ENCODE measurements at regions not wholly inside any gene's neighbourhood (a gene's known extent, or its start where the extent isn't known, plus 50 kb on each side); places are given as distances from the start of the nearest gene placed in this dataset.

DNA sequence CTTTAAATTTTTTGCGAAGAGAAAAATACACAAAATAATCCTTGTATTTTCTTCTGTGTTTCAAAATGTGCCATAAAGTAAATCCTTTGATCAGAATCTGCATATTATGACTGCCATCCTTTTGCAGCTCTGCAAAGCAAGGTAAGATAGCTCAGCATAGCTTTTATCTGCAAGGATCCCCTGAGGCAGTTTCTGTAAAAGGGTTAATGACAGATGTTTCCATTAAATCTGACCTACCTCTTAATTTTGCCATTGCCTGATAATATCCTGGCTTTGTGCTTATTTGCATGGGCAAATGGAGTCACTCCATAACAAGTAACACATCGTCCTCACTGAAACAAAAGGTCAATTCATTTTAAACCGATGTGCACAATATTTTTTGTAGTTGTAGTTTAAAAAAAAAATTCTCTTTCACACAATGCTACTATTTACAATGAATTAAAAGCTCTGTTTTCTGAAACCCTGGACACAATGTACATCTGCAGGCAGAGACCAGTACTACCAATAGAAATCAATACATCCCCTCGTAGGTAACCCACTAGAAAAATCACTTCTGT is 108.5 kb upstream of the SOX5 start:
- intact Hi-C loops (cut with DNase I; ENCODE audit: low total_unique reads) = no loop called here
- no peak overlapping the region for H3K27ac ChIP-seq
- H3K9me3 ChIP-seq = no peaks in the 10 kb centered on the region
- H3K4me1 ChIP-seq = peaks cover 0 to 5% of the 10 kb centered on the region in 2 donors
- DNase-seq (ENCODE audit: low spot score in 2 of 2) = no peak
- TF ChIP-seq POLR2AphosphoS5 (IDR thresholded peaks at IDR 0.05) (no peak), POLR2A (IDR thresholded peaks at IDR 0.05) (no peak)
- TF ChIP-seq, protein P1, sequence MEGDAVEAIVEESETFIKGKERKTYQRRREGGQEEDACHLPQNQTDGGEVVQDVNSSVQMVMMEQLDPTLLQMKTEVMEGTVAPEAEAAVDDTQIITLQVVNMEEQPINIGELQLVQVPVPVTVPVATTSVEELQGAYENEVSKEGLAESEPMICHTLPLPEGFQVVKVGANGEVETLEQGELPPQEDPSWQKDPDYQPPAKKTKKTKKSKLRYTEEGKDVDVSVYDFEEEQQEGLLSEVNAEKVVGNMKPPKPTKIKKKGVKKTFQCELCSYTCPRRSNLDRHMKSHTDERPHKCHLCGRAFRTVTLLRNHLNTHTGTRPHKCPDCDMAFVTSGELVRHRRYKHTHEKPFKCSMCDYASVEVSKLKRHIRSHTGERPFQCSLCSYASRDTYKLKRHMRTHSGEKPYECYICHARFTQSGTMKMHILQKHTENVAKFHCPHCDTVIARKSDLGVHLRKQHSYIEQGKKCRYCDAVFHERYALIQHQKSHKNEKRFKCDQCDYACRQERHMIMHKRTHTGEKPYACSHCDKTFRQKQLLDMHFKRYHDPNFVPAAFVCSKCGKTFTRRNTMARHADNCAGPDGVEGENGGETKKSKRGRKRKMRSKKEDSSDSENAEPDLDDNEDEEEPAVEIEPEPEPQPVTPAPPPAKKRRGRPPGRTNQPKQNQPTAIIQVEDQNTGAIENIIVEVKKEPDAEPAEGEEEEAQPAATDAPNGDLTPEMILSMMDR (IDR thresholded peaks at IDR 0.05) = no peak
- peaks cover 2% of the 10 kb centered on the region for H3K36me3 ChIP-seq
- H3K27me3 ChIP-seq = no peaks in the 10 kb centered on the region
- no peak overlapping the region for H3K4me3 ChIP-seq

DNA sequence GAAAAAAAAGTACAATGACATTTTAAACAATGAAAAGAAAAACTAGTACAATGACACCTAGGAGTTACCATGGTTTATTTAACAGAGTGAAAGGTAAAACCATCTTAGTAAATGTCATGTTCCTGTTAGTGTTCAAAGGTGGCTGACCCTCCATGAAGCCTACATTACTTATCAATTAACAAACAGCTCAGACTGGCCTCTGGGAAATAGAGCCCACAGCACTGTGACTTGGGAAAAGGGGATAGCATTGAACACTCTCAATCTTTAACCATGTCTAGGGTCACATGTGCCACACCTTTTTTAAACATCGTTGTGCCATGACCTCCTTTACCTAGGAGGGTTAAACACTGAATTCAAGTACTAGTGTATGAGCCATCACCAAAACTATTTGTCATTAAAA is 106.3 kb upstream of the SOX5 start:
- H3K27ac ChIP-seq = no peak overlapping the region
- DNase-seq (ENCODE audit: low spot score in 2 of 2) = no peak
- TF ChIP-seq, protein P1 (IDR thresholded peaks at IDR 0.05) = no peak
- TF ChIP-seq POLR2A (IDR thresholded peaks at IDR 0.05) (no peak), POLR2AphosphoS5 (IDR thresholded peaks at IDR 0.05) (no peak)
- no peaks in the 10 kb centered on the region for H3K9me3 ChIP-seq
- no peaks in the 10 kb centered on the region for H3K27me3 ChIP-seq
- H3K4me3 ChIP-seq = no peak overlapping the region
- peaks cover 0 to 5% of the 10 kb centered on the region in 2 donors for H3K4me1 ChIP-seq
- peaks cover 2% of the 10 kb centered on the region for H3K36me3 ChIP-seq
- intact Hi-C loops (cut with DNase I; ENCODE audit: low total_unique reads) = no loop called here

GRCh38 chr12:24054416-24054815 is 104.9 kb upstream of the SOX5 start:
- intact Hi-C loops (cut with DNase I; ENCODE audit: low total_unique reads) = no loop called here
- TF ChIP-seq POLR2AphosphoS5 (IDR thresholded peaks at IDR 0.05) (no peak), POLR2A (IDR thresholded peaks at IDR 0.05) (no peak)
- TF ChIP-seq, protein P1 (IDR thresholded peaks at IDR 0.05) = no peak
- Histone ChIP-seq H3K4me1 (peaks cover 0 to 5% of the 10 kb centered on the region in 2 donors), H3K36me3 (peaks cover 2% of the 10 kb centered on the region), H3K9me3 (no peaks in the 10 kb centered on the region), H3K27ac (no peak overlapping the region), H3K4me3 (no peak overlapping the region), H3K27me3 (no peaks in the 10 kb centered on the region)
- DNase-seq (ENCODE audit: low spot score in 2 of 2) = no peak

GRCh38 chr12:24049728-24050127 is 100.3 kb upstream of the SOX5 start:
- TF ChIP-seq POLR2AphosphoS5 (IDR thresholded peaks at IDR 0.05) (no peak), POLR2A (IDR thresholded peaks at IDR 0.05) (no peak)
- TF ChIP-seq, protein P1 (IDR thresholded peaks at IDR 0.05) = no peak
- DNase-seq (ENCODE audit: low spot score in 2 of 2) = no peak
- H3K4me3 ChIP-seq = no peak overlapping the region
- H3K9me3 ChIP-seq = peaks cover 0 to 3% of the 10 kb centered on the region in 2 donors
- peaks cover 0 to 5% of the 10 kb centered on the region in 2 donors for H3K4me1 ChIP-seq
- H3K27ac ChIP-seq = no peak overlapping the region
- H3K36me3 ChIP-seq = no peaks in the 10 kb centered on the region
- H3K27me3 ChIP-seq = no peaks in the 10 kb centered on the region
- intact Hi-C loops (cut with DNase I; ENCODE audit: low total_unique reads) = no loop called here

GRCh38 chr12:24049101-24049500 is 99.6 kb upstream of the SOX5 start:
- Histone ChIP-seq H3K27ac (no peak overlapping the region), H3K4me1 (peaks cover 0 to 2% of the 10 kb centered on the region in 2 donors), H3K27me3 (no peaks in the 10 kb centered on the region), H3K36me3 (no peaks in the 10 kb centered on the region), H3K9me3 (peaks cover 0 to 3% of the 10 kb centered on the region in 2 donors), H3K4me3 (no peak overlapping the region)
- TF ChIP-seq POLR2AphosphoS5 (IDR thresholded peaks at IDR 0.05) (no peak), POLR2A (IDR thresholded peaks at IDR 0.05) (no peak)
- TF ChIP-seq, protein P1 (IDR thresholded peaks at IDR 0.05) = no peak
- intact Hi-C loops (cut with DNase I; ENCODE audit: low total_unique reads) = no loop called here
- DNase-seq (ENCODE audit: low spot score in 2 of 2) = no peak

Data from breast epithelium (tissue), 4 donors.